Esophagus squamous epithelium (tissue), 4 donors: ENCODE measurements at regions not wholly inside any gene's neighbourhood (a gene's known extent, or its start where the extent isn't known, plus 50 kb on each side); places are given as distances from the start of the nearest gene placed in this dataset.

Experiments used
- POLR2A ChIP-seq, 4 donors: fragments of 450-650 bp; IDR thresholded peaks; one replicate each; pipeline ENCODE4 v1.6.1; 2017; ENCODE audit warnings: antibody characterized with exemption in 4 of 4, mild to moderate bottlenecking in 4 of 4, moderate library complexity in 3 of 4
- TF ChIP-seq, protein P1 (sequence below), 6 experiments: fragments of 450-650 bp in 4 of 6; fragments of 200-600 bp in 2 of 6; sonication (generic) in 2 of 6; IDR thresholded peaks; one replicate each; pipeline ENCODE4 v1.5.1; 2016 to 2019; ENCODE audit warnings: antibody characterized with exemption in 6 of 6, mild to moderate bottlenecking in 4 of 6, moderate library complexity in 4 of 6

DNA sequence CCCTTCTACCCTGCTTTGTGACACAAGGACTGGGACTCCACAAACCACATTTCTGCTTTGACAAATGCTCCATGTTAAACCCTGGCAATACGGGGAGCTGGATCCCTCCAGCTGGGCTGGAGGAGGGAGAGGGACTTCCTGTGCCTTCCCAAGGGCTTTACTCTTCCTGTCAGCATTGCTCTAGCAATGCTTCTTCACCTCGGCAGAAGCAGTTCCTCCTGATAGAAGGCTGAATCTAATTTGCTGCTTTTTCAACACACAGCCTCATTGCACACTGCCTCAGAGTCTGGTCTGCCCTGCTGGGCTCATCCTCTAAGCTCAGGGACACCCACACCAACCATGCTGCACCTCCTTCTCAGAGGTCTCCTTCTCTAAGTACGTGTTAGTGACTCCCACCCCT lies 142.8 kb upstream of the SMAD3 start:
- TF ChIP-seq, protein P1, sequence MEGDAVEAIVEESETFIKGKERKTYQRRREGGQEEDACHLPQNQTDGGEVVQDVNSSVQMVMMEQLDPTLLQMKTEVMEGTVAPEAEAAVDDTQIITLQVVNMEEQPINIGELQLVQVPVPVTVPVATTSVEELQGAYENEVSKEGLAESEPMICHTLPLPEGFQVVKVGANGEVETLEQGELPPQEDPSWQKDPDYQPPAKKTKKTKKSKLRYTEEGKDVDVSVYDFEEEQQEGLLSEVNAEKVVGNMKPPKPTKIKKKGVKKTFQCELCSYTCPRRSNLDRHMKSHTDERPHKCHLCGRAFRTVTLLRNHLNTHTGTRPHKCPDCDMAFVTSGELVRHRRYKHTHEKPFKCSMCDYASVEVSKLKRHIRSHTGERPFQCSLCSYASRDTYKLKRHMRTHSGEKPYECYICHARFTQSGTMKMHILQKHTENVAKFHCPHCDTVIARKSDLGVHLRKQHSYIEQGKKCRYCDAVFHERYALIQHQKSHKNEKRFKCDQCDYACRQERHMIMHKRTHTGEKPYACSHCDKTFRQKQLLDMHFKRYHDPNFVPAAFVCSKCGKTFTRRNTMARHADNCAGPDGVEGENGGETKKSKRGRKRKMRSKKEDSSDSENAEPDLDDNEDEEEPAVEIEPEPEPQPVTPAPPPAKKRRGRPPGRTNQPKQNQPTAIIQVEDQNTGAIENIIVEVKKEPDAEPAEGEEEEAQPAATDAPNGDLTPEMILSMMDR (IDR thresholded peaks at IDR 0.05): no peak
- no peak for TF ChIP-seq POLR2A (IDR thresholded peaks at IDR 0.05)
